Right atrium auricular region (tissue), 2 donors: ENCODE measurements at regions not wholly inside any gene's neighbourhood (a gene's known extent, or its start where the extent isn't known, plus 50 kb on each side); places are given as distances from the start of the nearest gene placed in this dataset.
"Not testable (repeated sequence)": the region's sequence is repeated elsewhere in the genome, so short reads cannot be mapped to it uniquely, and the experiment has no call there.

ENCODE experiments used
- DNase-seq: peaks from one replicate; pipeline ENCODE4 v3.0.0-alpha.2; 2019; ENCODE audit warnings: low spot score
- H3K27ac ChIP-seq, 2 donors: fragments of 200-600 bp; sonication (generic); 1 replicate in 1 of 2; 2 replicates in 1 of 2; pipeline ENCODE4 v1.5.1; 2016 to 2019
- H3K27me3 ChIP-seq, 2 donors: fragments of 200-600 bp; sonication (generic); one replicate each; pipeline versions ENCODE4 v1.5.1 to v1.6.0; 2017 to 2019
- H3K36me3 ChIP-seq: fragments of 200-600 bp; sonication (generic); one replicate; pipeline ENCODE4 v1.5.1; 2016
- H3K4me1 ChIP-seq, 2 donors: fragments of 200-600 bp; sonication (generic); one replicate each; pipeline versions ENCODE4 v1.5.1 to v1.6.0; 2017 to 2019
- H3K4me3 ChIP-seq, 2 donors: fragments of 200-600 bp; sonication (generic); 1 replicate in 1 of 2; 2 replicates in 1 of 2; pipeline ENCODE4 v1.5.1; 2017 to 2019; ENCODE audit warnings: mild to moderate bottlenecking in 1 of 2, moderate library complexity in 1 of 2
- H3K9me3 ChIP-seq, 2 donors: fragments of 200-600 bp; sonication (generic); one replicate each; pipeline ENCODE4 v1.5.1; 2019
- CTCF ChIP-seq, 2 donors: fragments of 200-600 bp; sonication (generic); IDR thresholded peaks; one replicate each; pipeline ENCODE4 v1.5.1; 2019; ENCODE audit warnings: antibody characterized with exemption in 2 of 2

- Histone ChIP-seq H3K4me3 (no peak overlapping the region), H3K27ac (no peak overlapping the region), H3K36me3 (no peaks in the 10 kb centered on the region), H3K4me1 (no peaks in the 10 kb centered on the region), H3K9me3 (no peaks in the 10 kb centered on the region), H3K27me3 (no peaks in the 10 kb centered on the region)
- no peak for DNase-seq
- no peak for TF ChIP-seq CTCF (IDR thresholded peaks at IDR 0.05)
Measured at GRCh38 chr2:192391041-192391440, 196.3 kb upstream of the TMEFF2 start.

DNA sequence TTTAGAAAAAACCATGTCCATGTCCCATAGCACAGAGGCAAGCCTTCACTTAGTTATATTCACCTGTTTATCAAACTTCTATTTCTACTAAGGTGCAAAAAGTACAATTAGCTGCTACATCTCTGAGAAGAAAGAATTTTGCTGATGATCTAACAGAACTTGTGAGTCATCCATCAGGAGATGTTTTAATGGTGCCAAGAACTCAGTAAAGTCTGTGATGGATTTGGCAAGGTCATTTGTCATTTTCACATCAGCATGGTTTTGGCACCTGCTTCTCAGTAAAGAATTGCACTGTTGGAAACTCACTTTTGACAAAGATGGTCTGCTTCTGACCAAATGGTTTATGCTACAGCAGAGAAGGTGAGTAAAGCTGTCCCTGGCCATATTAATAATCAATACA is 195.7 kb upstream of the TMEFF2 start:
- no peak for TF ChIP-seq CTCF (IDR thresholded peaks at IDR 0.05)
- Histone ChIP-seq H3K4me1 (no peaks in the 10 kb centered on the region), H3K27ac (no peak overlapping the region), H3K4me3 (no peak overlapping the region), H3K9me3 (no peaks in the 10 kb centered on the region), H3K36me3 (no peaks in the 10 kb centered on the region), H3K27me3 (no peaks in the 10 kb centered on the region)
- DNase-seq = no peak

DNA sequence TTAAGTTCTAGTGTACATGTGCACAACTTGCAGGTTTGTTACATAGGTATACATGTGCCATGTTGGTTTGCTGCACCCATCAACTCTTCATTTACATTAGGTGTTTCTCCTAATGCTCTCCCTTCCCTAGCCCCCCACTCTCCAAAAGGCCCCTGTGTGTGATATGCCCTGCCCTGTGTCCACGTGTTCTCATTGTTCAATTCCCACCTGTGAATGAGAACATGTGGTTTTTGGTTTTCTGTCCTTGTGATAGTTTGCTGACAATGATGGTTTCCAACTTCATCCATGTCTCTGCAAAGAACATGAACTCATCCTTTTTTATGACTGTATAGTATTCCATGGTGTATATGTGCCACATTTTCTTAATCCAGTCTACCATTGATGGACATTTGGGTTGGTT is 189.5 kb upstream of the TMEFF2 start:
- not testable (repeated sequence) for H3K4me3 ChIP-seq, DNase-seq, H3K36me3 ChIP-seq, H3K9me3 ChIP-seq, H3K27ac ChIP-seq, H3K27me3 ChIP-seq, H3K4me1 ChIP-seq

GRCh38 chr2:192381082-192381481 is 186.3 kb upstream of the TMEFF2 start:
- no peak for DNase-seq
- Histone ChIP-seq H3K9me3 (no peaks in the 10 kb centered on the region), H3K27me3 (no peaks in the 10 kb centered on the region), H3K4me1 (no peaks in the 10 kb centered on the region), H3K4me3 (no peak overlapping the region), H3K27ac (no peak overlapping the region), H3K36me3 (no peaks in the 10 kb centered on the region)
- TF ChIP-seq CTCF (IDR thresholded peaks at IDR 0.05) = no peak

- H3K36me3 ChIP-seq = no peaks in the 10 kb centered on the region
- H3K27ac ChIP-seq = no peak overlapping the region
- H3K4me3 ChIP-seq = no peak overlapping the region
- no peaks in the 10 kb centered on the region for H3K9me3 ChIP-seq
- DNase-seq = no peak
- TF ChIP-seq CTCF (IDR thresholded peaks at IDR 0.05) = no peak
- H3K27me3 ChIP-seq = no peaks in the 10 kb centered on the region
- no peaks in the 10 kb centered on the region for H3K4me1 ChIP-seq
Measured at GRCh38 chr2:192379736-192380135, 185.0 kb upstream of the TMEFF2 start.

DNA sequence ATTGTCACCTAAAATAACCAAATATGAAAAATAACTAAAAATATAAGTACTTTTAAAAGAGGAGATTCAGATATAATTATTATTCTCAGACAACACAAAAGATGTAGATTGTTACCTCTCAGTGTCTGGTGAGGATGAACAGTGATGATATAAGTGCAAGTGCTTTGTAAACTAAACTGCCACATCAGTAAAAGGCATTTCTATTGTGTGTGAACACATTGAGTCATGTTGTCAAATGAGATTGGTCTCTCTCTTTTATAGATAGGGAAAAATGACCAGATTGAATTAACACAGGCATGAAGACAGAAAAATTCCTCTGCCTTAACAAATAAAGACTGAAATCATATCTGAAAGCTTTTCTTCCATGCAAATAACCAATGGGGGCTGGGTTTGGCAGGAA is 182.4 kb upstream of the TMEFF2 start:
- Histone ChIP-seq H3K4me1 (no peaks in the 10 kb centered on the region), H3K36me3 (no peaks in the 10 kb centered on the region), H3K4me3 (no peak overlapping the region), H3K27ac (no peak overlapping the region), H3K27me3 (no peaks in the 10 kb centered on the region), H3K9me3 (no peaks in the 10 kb centered on the region)
- no peak for TF ChIP-seq CTCF (IDR thresholded peaks at IDR 0.05)
- no peak for DNase-seq
